IMR-90 (cell line): ENCODE measurements at regions not wholly inside any gene's neighbourhood (a gene's known extent, or its start where the extent isn't known, plus 50 kb on each side); places are given as distances from the start of the nearest gene placed in this dataset.

Experiments
- BHLHE40 ChIP-seq: fragments of 150-350 bp; IDR thresholded peaks from 2 replicates; pipeline ENCODE4 v1.6.1; 2016; ENCODE audit warnings: mild to moderate bottlenecking, low read depth, low read length
- CTCF ChIP-seq: conservative IDR thresholded peaks from 2 replicates; pipeline ENCODE4 v1.5.1; 2012; ENCODE audit warnings: mild to moderate bottlenecking, low read depth, low read length, improper control_type of control experiment
- MAFK ChIP-seq: IDR thresholded peaks from 2 replicates; pipeline ENCODE4 v1.6.1; 2012; ENCODE audit warnings: low read depth, low read length, improper control_type of control experiment
- MXI1 ChIP-seq: IDR thresholded peaks from 2 replicates; pipeline ENCODE4 v1.6.1; 2012; ENCODE audit warnings: low read depth, mild to moderate bottlenecking, low read length, moderate library complexity, borderline replicate concordance
- POLR2A ChIP-seq: IDR thresholded peaks from 2 replicates; pipeline ENCODE4 v1.6.1; 2012; ENCODE audit warnings: mild to moderate bottlenecking, low read depth, low read length
- RAD21 ChIP-seq: IDR thresholded peaks from 2 replicates; pipeline ENCODE4 v1.6.1; 2012; ENCODE audit warnings: low read length, improper control_type of control experiment
- RCOR1 ChIP-seq: IDR thresholded peaks from 2 replicates; pipeline ENCODE4 v1.6.1; 2012; ENCODE audit warnings: mild to moderate bottlenecking, low read length, improper control_type of control experiment; ENCODE audit not compliant: insufficient replicate concordance
- RFX5 ChIP-seq: IDR thresholded peaks from 2 replicates; pipeline ENCODE4 v1.8.0; 2012; ENCODE audit warnings: low read depth, mild to moderate bottlenecking, low read length, moderate library complexity
- SMC3 ChIP-seq: fragments of 150-350 bp; IDR thresholded peaks from 2 replicates; pipeline ENCODE4 v1.6.1; 2016; ENCODE audit warnings: low read depth, mild to moderate bottlenecking, antibody characterized with exemption, low read length, moderate library complexity
- USF2 ChIP-seq: fragments of 150-350 bp; IDR thresholded peaks from 2 replicates; pipeline ENCODE4 v1.6.1; 2017; ENCODE audit warnings: mild to moderate bottlenecking, antibody characterized with exemption, low read length, low read depth
- TF ChIP-seq, protein P1 (sequence below): fragments of 150-350 bp; IDR thresholded peaks from 2 replicates; pipeline ENCODE4 v1.6.1; 2016; ENCODE audit warnings: low read depth, mild to moderate bottlenecking, low read length, moderate library complexity, borderline replicate concordance

- TF ChIP-seq POLR2A (no peak), CTCF (no peak), RCOR1 (no peak), MXI1 (no peak), RAD21 (no peak), USF2 (no peak), BHLHE40 (no peak), SMC3 (no peak), RFX5 (no peak), MAFK (no peak)
- TF ChIP-seq, protein P1, sequence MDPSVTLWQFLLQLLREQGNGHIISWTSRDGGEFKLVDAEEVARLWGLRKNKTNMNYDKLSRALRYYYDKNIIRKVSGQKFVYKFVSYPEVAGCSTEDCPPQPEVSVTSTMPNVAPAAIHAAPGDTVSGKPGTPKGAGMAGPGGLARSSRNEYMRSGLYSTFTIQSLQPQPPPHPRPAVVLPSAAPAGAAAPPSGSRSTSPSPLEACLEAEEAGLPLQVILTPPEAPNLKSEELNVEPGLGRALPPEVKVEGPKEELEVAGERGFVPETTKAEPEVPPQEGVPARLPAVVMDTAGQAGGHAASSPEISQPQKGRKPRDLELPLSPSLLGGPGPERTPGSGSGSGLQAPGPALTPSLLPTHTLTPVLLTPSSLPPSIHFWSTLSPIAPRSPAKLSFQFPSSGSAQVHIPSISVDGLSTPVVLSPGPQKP = no peak
These were observed 322.6 kb downstream of the RBM43 start for GRCh38 chr2:150939087-150939486.
